ENCODE measurements at regions not wholly inside any gene's neighbourhood (a gene's known extent, or its start where the extent isn't known, plus 50 kb on each side); places are given as distances from the start of the nearest gene placed in this dataset.

DNA sequence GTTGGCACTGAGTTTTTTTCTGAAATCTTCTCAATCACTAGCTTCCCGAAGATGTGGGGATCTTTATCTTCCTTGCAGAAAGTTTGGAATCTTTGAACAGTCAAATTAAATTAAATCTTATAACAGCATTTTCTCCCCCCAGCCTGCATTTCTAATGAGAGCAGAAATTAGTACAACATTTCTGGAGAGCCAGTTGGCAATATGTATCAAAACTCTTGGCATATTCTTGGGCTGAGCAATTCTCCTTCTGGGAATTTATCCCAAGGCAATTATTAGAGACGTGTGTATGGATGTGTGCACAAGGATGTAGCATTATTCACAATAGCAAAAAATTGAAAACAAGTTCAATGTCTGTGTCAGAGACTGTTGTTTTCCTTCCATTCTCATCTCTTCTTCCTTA lies 159.5 kb downstream of the OLFM4 start:
- TF ChIP-seq, protein P1, sequence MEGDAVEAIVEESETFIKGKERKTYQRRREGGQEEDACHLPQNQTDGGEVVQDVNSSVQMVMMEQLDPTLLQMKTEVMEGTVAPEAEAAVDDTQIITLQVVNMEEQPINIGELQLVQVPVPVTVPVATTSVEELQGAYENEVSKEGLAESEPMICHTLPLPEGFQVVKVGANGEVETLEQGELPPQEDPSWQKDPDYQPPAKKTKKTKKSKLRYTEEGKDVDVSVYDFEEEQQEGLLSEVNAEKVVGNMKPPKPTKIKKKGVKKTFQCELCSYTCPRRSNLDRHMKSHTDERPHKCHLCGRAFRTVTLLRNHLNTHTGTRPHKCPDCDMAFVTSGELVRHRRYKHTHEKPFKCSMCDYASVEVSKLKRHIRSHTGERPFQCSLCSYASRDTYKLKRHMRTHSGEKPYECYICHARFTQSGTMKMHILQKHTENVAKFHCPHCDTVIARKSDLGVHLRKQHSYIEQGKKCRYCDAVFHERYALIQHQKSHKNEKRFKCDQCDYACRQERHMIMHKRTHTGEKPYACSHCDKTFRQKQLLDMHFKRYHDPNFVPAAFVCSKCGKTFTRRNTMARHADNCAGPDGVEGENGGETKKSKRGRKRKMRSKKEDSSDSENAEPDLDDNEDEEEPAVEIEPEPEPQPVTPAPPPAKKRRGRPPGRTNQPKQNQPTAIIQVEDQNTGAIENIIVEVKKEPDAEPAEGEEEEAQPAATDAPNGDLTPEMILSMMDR (IDR thresholded peaks at IDR 0.05; ENCODE audit: extremely low read depth in 1 of 2, insufficient read depth in 1 of 2, low read depth in 1 of 2, low read length in 2 of 2): no peak
- no peak for TF ChIP-seq POLR2AphosphoS5 (IDR thresholded peaks at IDR 0.05; ENCODE audit: insufficient read depth, low read depth, low read length)
